GM04504 (cell line): ENCODE measurements at regions not wholly inside any gene's neighbourhood (a gene's known extent, or its start where the extent isn't known, plus 50 kb on each side); places are given as distances from the start of the nearest gene placed in this dataset.
"Not testable (repeated sequence)": the region's sequence is repeated elsewhere in the genome, so short reads cannot be mapped to it uniquely, and the experiment has no call there.

Source experiments
- DNase-seq: peaks from one replicate; pipeline ENCODE4 v3.0.0-alpha.2; 2012; ENCODE audit warnings: low read depth

DNA sequence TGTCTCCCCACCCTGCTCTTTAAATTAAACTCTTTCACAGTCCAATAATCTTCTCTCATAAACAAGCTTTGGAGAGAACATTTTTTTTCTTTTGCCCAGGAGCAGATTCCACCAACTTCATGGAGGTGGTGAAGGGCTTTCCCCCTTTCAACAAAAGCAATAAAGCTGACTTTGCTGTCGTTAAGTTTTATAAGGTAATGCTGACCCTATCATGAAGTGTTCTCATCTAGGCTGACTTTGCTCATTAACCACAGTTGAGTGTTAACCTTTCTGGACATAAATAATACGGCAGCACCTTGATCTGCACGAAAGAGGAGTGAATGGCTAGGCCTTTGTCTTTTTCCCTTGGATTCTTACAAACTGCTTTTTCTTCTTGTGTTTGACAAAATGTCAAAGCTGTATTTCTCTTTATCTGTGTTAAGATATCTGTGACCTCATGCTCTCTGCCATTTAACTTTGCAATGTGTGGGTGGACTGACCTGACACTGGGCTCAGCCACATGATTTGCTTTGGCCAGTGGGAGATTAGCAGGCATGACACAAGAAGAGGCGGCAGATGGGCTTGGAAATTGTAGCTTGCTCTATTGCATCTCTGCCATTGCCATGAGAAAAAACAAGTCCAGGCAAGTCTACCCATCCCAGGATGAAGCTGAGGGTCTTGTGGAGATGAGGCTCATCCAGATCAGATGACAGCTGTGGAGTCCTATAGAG lies 470.9 kb upstream of the CCDC196 start:
- DNase-seq: no peak

DNA sequence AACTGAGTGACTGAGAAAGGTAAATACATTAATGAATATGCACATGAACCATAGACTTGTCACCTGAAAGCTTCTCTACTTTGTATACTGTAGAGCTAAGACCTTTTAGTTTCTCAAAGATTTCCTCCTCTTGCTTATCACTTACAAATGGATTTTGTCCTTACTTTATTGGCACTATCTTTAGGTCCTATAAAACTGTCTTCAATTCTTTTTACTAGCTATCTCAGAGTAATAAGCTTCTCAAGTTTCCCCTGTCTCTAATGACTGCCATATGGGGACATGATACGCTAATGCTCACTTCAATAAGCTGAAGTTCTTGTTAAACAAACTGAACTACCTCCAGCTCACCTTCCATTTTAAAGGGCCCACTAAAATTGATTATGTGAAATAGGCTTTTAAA lies 468.2 kb upstream of the CCDC196 start:
- DNase-seq: no peak

DNA sequence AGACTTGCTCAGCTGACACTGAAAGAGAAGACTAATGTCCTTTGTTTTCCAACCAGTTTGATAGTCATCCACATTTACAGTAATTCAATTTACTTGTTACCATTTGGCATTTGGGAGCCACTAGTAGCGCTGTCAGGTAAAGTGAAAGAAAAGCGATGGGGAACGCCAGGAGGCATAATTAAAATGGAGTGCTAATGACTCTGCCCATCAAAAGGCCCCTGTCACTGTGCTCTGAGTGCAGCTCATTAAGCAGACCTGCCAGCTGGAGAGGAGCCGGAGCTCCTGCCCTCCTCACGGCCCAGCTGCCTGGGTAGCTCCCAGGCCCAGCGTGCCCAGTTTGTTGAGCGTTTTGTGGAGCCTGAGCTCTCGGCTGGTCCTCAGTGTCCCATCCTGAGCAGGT lies 463.6 kb upstream of the CCDC196 start:
- no peak for DNase-seq

DNA sequence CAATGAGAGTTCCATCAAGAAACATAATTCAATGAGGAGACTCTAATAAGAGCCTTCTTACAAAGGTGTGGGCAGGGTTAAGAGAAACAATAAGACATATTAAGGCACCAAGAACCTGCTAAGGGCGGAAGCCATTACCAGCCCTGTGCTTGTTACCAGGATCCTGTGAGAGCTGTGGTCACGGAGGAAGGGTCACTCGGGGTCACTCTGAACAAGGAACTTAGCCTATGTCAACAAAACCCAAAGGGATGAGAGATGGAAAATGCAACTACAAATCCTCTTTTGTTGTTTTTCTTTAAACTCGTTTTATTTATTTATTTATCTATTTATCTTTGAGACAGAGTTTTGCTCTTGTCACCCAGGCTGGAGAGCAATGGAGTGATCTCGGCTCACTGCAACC lies 460.4 kb upstream of the CCDC196 start:
- DNase-seq: no peak

DNA sequence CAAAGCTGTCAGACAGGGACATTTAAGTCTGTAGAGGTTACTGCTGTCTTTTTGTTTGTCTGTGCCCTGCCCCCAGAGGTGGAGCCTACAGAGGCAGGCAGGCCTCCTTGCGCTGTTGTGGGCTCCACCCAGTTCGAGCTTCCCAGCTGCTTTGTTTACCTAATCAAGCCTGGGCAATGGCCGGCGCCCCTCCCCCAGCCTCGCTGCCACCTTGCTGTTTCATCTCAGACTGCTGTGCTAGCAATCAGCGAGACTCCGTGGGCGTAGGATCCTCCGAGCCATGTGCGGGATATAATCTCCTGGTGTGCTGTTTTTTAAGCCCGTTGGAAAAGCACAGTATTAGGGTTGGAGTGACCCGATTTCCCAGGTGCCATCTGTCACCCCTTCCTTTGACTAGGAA lies 454.2 kb upstream of the CCDC196 start:
- not testable (repeated sequence) for DNase-seq

- no peak for DNase-seq
Observed at GRCh38 chr14:66032800-66033199, 453.4 kb upstream of the CCDC196 start.

GRCh38 chr14:66036547-66036946 lies 449.6 kb upstream of the CCDC196 start:
- no peak for DNase-seq

GRCh38 chr14:66037361-66037760 lies 448.8 kb upstream of the CCDC196 start:
- DNase-seq: no peak

DNA sequence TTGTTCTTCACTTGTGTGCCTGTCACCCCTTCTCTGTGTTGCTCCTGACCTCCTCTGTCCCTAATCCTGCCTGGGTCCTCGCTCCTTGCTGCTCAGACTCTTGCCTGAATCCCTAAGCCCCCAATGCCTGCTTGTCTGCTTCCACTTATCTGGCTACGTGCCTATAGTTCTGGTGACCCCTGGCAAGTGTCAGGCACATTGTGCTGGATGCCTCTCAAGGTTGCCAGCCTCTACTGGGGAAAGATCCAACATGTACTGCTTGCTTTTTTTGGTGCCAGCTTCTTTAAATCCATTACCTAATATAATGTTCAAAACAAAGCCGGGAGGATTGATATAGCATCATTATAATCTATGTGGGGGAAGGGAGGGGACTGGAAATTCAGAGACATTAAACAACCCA lies 448.0 kb upstream of the CCDC196 start:
- no peak for DNase-seq

DNA sequence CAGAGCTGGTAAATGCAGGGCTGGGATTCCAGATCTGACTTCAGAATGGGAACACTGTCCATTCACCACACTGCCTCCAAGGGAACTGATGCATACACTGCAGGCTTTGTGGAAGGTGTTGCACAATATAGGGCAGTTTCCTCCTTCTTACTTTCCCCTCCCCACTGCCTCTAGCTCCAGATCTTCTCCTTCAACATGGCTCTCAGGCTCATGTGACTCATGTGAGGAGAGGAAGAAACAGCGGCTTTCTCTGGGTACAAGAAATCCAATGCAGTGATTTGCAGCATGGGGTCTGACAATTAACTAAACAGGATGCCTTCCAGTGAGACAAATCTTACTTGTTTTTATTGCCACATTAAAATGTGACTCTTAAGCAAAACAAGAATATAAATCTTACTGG lies 447.6 kb upstream of the CCDC196 start:
- DNase-seq: peak; percentile 12

- DNase-seq: no peak
Observed at GRCh38 chr14:66039495-66039894, 446.7 kb upstream of the CCDC196 start.

- DNase-seq: no peak
Observed at GRCh38 chr14:66041582-66041981, 444.6 kb upstream of the CCDC196 start.

DNA sequence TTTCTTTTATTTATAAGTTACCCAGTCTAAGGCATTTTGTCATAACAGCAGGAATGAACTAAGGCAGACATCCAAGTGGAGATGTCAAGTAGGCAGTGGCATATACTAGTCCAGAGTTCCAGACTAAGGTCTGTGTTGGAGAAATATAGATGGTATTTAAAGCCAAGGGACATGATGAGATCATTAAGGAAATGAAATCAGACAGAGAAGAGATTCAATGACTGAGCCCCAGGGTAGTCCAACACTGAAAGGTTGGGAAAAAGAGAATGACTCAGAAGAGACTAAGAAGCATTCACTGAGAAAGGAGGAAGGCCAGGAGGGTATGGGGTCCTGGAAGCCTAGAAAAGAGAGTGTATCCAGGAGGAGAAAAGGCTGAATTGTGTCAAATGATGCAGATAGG lies 442.2 kb upstream of the CCDC196 start:
- no peak for DNase-seq

- no peak for DNase-seq
Observed at GRCh38 chr14:66045572-66046021, 440.6 kb upstream of the CCDC196 start.

DNA sequence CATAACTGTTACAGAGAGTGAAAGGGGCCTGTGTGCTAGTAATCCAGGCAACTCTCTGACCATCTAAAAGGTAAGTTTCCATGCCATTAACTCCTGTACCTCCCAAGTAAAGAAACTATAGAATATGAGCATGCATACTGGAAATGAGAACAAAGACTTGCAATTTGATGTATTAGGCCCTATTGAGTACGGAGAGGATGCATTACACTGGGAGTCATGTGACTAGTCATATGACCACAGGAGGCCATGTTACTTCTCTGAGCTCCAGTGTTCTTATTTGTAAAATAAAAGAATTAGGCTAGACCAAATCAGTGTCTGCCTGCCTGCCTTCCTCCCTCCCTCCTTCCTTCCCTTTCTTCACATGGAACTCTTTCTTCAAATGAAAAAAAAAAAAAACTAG lies 440.1 kb upstream of the CCDC196 start:
- DNase-seq: no peak

DNA sequence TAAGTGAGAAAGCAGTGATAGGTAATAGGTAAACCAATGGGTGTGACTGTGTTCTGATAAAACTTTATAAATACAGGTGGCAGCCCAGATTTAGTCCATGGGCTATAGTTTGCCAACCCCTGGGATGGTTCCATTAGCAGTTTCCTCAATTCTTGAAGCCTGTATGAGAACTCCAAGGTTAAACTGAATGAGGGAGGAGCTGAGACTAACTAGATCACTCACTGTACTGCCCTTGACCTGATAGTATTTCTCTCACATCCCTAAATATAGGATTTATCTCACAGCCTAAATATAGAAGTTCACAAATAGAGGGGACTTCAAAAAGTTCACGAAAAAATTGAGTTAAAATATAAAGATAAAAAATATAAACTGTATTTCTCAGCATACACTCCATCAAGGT lies 439.6 kb upstream of the CCDC196 start:
- DNase-seq: no peak

GRCh38 chr14:66056268-66056907 lies 429.8 kb upstream of the CCDC196 start:
- DNase-seq: no peak

DNA sequence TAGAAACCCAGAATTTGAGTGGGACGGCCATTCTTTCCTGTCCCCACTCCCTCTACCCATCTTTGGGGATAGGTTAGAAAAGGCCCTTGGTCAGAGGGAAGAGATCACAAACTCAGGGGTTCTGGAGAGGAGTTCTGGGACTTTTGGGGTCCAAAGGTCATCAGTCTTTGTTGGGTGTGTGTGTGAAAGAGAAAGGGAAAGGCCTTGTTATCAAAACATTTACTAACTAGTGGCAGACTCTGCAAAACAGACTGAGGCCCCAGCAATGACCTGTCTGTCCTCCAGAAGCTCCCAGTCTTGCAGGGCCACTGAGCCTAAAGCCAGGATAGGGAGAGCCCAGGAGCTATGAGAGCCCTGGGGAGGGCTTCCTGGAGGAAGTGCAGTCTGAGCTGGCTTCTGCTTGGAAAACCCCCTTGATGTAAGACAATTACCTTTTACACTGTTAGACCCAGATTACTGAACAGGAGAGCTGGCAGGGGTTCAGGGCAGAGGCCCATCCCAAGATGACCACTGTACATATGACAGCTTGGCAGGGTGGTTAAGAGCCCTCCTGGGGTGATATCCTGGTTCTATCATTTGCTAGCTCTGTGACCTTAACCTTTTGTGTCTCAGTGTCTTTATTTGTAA lies 429.1 kb upstream of the CCDC196 start:
- no peak for DNase-seq

- DNase-seq: no peak
Observed at GRCh38 chr14:66065188-66065587, 421.0 kb upstream of the CCDC196 start.

DNA sequence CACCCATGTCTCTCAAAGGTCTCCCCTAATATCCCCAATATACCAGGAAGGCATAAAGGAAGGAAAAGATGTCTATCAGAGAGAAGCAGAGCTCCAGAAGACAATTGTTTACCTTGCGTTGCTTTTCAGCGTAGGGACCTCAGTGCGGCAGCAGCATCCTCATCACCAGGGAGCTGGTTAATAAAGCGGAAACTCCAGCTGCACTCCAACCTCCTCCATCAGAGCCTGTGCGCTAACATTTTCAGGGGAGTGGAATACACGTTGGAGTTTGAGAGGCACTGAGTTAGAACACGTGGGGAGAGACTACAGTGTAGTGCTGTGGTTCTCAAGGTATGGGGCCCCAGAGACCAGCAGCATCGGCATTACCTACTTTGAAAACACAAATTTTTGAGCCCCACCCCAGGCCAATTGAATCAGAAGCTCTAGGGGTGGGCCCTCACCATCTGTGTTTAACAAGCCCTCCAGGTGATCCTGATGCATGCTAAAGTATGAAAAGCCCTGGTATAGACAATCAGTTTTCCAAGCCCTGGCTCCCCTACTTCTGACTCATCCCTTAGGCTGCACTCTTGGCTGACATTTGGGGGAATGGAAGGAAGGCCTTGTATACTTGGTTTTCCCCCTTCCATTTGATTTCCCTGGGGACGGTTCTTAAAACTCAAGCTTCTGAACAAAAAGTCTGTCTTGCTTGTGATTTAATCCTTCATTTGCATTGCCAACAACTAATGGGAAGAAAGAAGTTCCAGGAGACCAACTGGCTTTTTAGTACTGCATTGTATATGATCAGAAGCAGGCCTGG lies 419.0 kb upstream of the CCDC196 start:
- DNase-seq: no peak

- DNase-seq: no peak
Observed at GRCh38 chr14:66069036-66069435, 417.1 kb upstream of the CCDC196 start.

DNA sequence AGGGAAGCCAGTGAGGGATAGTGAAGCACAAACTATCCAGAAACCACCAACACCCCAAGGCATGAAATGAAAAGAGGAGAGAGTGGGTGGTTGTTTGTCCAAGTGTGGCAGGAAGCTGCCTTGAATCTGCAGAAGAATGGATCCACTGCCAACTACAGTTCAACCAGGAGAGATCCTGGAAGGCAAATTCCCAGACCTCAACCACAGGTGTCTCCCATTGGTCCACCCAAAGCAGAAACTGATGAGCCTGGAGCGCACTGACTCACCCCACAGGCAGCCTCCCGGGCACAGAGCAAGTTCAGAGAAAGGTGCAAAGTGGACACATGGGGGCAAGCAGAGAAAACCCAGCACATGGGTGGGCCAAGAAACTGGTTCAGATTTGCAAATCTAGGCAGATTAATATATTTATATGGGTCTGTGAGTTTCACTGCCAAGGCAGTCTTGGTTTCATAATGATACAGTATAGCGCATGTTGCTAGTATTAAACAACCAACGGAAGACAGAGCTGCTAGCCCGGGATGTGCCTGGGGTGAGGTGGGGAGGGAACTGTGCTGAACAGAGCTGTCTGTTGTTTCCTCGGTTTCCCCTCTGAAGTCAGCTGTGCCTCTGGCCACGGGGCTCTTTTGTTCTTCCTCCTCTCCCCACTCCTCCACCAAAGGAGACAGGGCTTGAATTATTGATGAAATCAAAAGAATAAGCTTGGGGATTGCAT lies 416.2 kb upstream of the CCDC196 start:
- no peak for DNase-seq
